GM23338 (cell line): ENCODE measurements at regions not wholly inside any gene's neighbourhood (a gene's known extent, or its start where the extent isn't known, plus 50 kb on each side); places are given as distances from the start of the nearest gene placed in this dataset.

Experiments used
- ATAC-seq: fragments of 200-7000 bp; cut with Tn5 transposase; 3 replicates; pipeline ENCODE4 v1.9.1; 2020
- DNase-seq: peaks from one replicate; pipeline ENCODE4 v3.0.0-alpha.2; 2015; ENCODE audit warnings: low spot score
- H2AFZ ChIP-seq: fragments of 200-600 bp; sonication (generic); 2 replicates; pipeline ENCODE4 v1.8.0; 2016; ENCODE audit warnings: antibody characterized with exemption, mild to moderate bottlenecking, moderate library complexity
- H3F3A ChIP-seq: fragments of 200-600 bp; sonication (generic); replicated peaks from 2 replicates; pipeline ENCODE4 v1.8.0; 2017; ENCODE audit warnings: antibody characterized with exemption, mixed run types, low read depth
- H3K27ac ChIP-seq: fragments of 200-600 bp; sonication (generic); 2 replicates; pipeline ENCODE4 v1.6.1; 2016; ENCODE audit warnings: low read depth
- H3K27me3 ChIP-seq: fragments of 200-600 bp; sonication (generic); 2 replicates; pipeline ENCODE4 v1.8.0; 2016; ENCODE audit warnings: mild to moderate bottlenecking, mixed run types, moderate library complexity; ENCODE audit not compliant: insufficient read depth
- H3K36me3 ChIP-seq: fragments of 200-600 bp; sonication (generic); 2 replicates; pipeline ENCODE4 v1.8.0; 2016; ENCODE audit warnings: mild to moderate bottlenecking; ENCODE audit not compliant: insufficient read depth
- H3K4me1 ChIP-seq: fragments of 200-600 bp; sonication (generic); 2 replicates; pipeline ENCODE4 v1.8.0; 2016; ENCODE audit warnings: mild to moderate bottlenecking, moderate library complexity; ENCODE audit not compliant: insufficient read depth
- H3K4me2 ChIP-seq: fragments of 200-600 bp; sonication (generic); 2 replicates; pipeline ENCODE4 v1.7.1; 2017; ENCODE audit warnings: mixed run types
- H3K4me3 ChIP-seq: fragments of 200-600 bp; sonication (generic); 2 replicates; pipeline ENCODE4 v1.6.1; 2016; ENCODE audit warnings: mixed run types
- H3K79me2 ChIP-seq: fragments of 200-600 bp; sonication (generic); replicated peaks from 2 replicates; pipeline ENCODE4 v1.8.0; 2017; ENCODE audit warnings: mild to moderate bottlenecking; ENCODE audit not compliant: insufficient read depth
- H3K9me2 ChIP-seq: fragments of 200-600 bp; sonication (generic); 2 replicates; pipeline ENCODE4 v1.8.0; 2017; ENCODE audit not compliant: insufficient read depth
- H4K20me1 ChIP-seq: fragments of 200-600 bp; sonication (generic); replicated peaks from 2 replicates; pipeline ENCODE4 v1.8.0; 2017; ENCODE audit warnings: mild to moderate bottlenecking; ENCODE audit not compliant: insufficient read depth
- H3K27ac Mint-ChIP-seq: 2 replicates; pipeline ENCODE4 v1.8.0; 2020; ENCODE audit warnings: inconsistent platforms, mild to moderate bottlenecking, moderate library complexity, mixed read lengths
- H3K27me3 Mint-ChIP-seq: 3 replicates; pipeline ENCODE4 v1.8.0; 2022; ENCODE audit warnings: low read depth, mild to moderate bottlenecking, moderate library complexity, mixed read lengths, inconsistent platforms; ENCODE audit not compliant: insufficient read depth, poor library complexity
- H3K36me3 Mint-ChIP-seq: 3 replicates; pipeline ENCODE4 v1.8.0; 2021; ENCODE audit warnings: low read depth, mild to moderate bottlenecking, inconsistent platforms, moderate library complexity, mixed read lengths
- H3K4me1 Mint-ChIP-seq: 3 replicates; pipeline ENCODE4 v1.8.0; 2020; ENCODE audit warnings: mild to moderate bottlenecking, inconsistent platforms, mixed read lengths
- H3K4me3 Mint-ChIP-seq: 3 replicates; pipeline ENCODE4 v1.8.0; 2021; ENCODE audit warnings: moderate library complexity, mild to moderate bottlenecking, inconsistent platforms, mixed read lengths
- H3K9me3 Mint-ChIP-seq: 3 replicates; pipeline ENCODE4 v1.8.0; 2020; ENCODE audit warnings: moderate library complexity, mild to moderate bottlenecking, inconsistent platforms, mixed read lengths
- CREB1 ChIP-seq: fragments of 250-450 bp; sonication (Bioruptor Pico); IDR thresholded peaks from 2 replicates; pipeline ENCODE4 v1.5.0; 2020; ENCODE audit warnings: low read depth, mild to moderate bottlenecking, moderate library complexity
- CTCF ChIP-seq, 2 experiments: fragments of 200-600 bp in 1 of 2; sonication (generic) in 1 of 2; conservative IDR thresholded peaks; 2 replicates each; pipeline versions ENCODE4 v1.5.1 to v1.6.1; 2016 to 2017; ENCODE audit warnings: antibody characterized with exemption in 2 of 2, low read depth in 2 of 2, mild to moderate bottlenecking in 2 of 2, moderate library complexity in 1 of 2
- ETS1 ChIP-seq: IDR thresholded peaks from 2 replicates; pipeline ENCODE4 v1.6.1; 2016; ENCODE audit warnings: antibody characterized with exemption
- EZH2 ChIP-seq: fragments of 200-600 bp; sonication (generic); IDR thresholded peaks from one replicate; pipeline ENCODE4 v1.8.0; 2017; ENCODE audit warnings: antibody characterized with exemption, mild to moderate bottlenecking, low read depth; ENCODE audit not compliant: unreplicated experiment
- EZH2phosphoT487 ChIP-seq: fragments of 200-600 bp; sonication (generic); IDR thresholded peaks from one replicate; pipeline ENCODE4 v1.8.1; 2018; ENCODE audit warnings: antibody characterized with exemption; ENCODE audit not compliant: unreplicated experiment
- JUNB ChIP-seq: IDR thresholded peaks from one replicate; pipeline ENCODE4 v1.6.1; 2016; ENCODE audit warnings: antibody characterized with exemption; ENCODE audit not compliant: unreplicated experiment
- NANOG ChIP-seq: IDR thresholded peaks from 2 replicates; pipeline ENCODE4 v1.6.1; 2016; ENCODE audit warnings: antibody characterized with exemption, borderline replicate concordance
- POLR2AphosphoS5 ChIP-seq: IDR thresholded peaks from 2 replicates; pipeline ENCODE4 v1.6.1; 2016; ENCODE audit warnings: antibody characterized with exemption, low read depth
- STAT1 ChIP-seq: IDR thresholded peaks from one replicate; pipeline ENCODE4 v1.6.1; 2016; ENCODE audit warnings: antibody characterized with exemption; ENCODE audit not compliant: unreplicated experiment
- ZNF114 ChIP-seq: fragments of 250-450 bp; sonication (Bioruptor Pico); IDR thresholded peaks from 2 replicates; pipeline ENCODE4 v1.5.0; 2020; ENCODE audit warnings: mild to moderate bottlenecking, moderate library complexity
- ZNF331 ChIP-seq: fragments of 250-450 bp; sonication (Bioruptor Pico); IDR thresholded peaks from 2 replicates; pipeline ENCODE4 v1.5.0; 2020; ENCODE audit warnings: low read depth, mild to moderate bottlenecking, moderate library complexity
- ZNF462 ChIP-seq: fragments of 250-450 bp; sonication (Bioruptor Pico); IDR thresholded peaks from 2 replicates; pipeline ENCODE4 v1.5.0; 2020; ENCODE audit warnings: mild to moderate bottlenecking, moderate library complexity

GRCh38 chr2:8152392-8153257 lies 529.2 kb upstream of the ID2 start (continued):
- TF ChIP-seq ZNF114: no peak
- no peak for TF ChIP-seq CREB1 (CRISPR knock-in tag)
- no peak for TF ChIP-seq ZNF331 (CRISPR knock-in tag)
- no peak for TF ChIP-seq ZNF462 (CRISPR knock-in tag)
- TF ChIP-seq CTCF (conservative IDR thresholded peaks at IDR 0.05; ENCODE audit: low read depth in 2 of 2): no peak

GRCh38 chr2:8153258-8153718 lies 528.6 kb upstream of the ID2 start:
- no peaks in the 10 kb centered on the region for H3K36me3 ChIP-seq
- no peak overlapping the region for H3K27ac ChIP-seq
- H3K4me1 ChIP-seq: peaks cover 6% of the 10 kb centered on the region
- no peaks in the 10 kb centered on the region for H3K79me2 ChIP-seq
- ATAC-seq: no peak
- 0 out of 2 replicates have a peak, but pooled peaks cover 8% of the 10 kb centered on the region for H3K9me2 ChIP-seq
- no peaks in the 10 kb centered on the region for H4K20me1 ChIP-seq
- Mint-ChIP-seq H3K27me3 (peaks cover 3% of the 10 kb centered on the region), H3K36me3 (peaks cover 6% of the 10 kb centered on the region; the same call in 2 of the 3 replicates), H3K27ac (no peak overlapping the region), H3K9me3 (peaks cover 9% of the 10 kb centered on the region; the same call in 2 of the 3 replicates), H3K4me3 (no peak overlapping the region), H3K4me1 (peaks cover 14% of the 10 kb centered on the region)
- H3F3A ChIP-seq: no peaks in the 10 kb centered on the region
- no peak overlapping the region for H3K4me2 ChIP-seq
- no peak overlapping the region for H2AFZ ChIP-seq
- no peak for DNase-seq
- H3K4me3 ChIP-seq: no peak overlapping the region
- no peaks in the 10 kb centered on the region for H3K27me3 ChIP-seq
- TF ChIP-seq EZH2 (no peak), EZH2phosphoT487 (no peak), ETS1 (no peak), ZNF331 (CRISPR knock-in tag) (no peak), ZNF114 (no peak), CTCF (conservative IDR thresholded peaks at IDR 0.05; ENCODE audit: low read depth in 2 of 2) (no peak), NANOG (no peak), JUNB (no peak), STAT1 (no peak), POLR2AphosphoS5 (no peak), CREB1 (CRISPR knock-in tag) (no peak)
